Bronchial epithelial cell (primary cell): ENCODE measurements at regions not wholly inside any gene's neighbourhood (a gene's known extent, or its start where the extent isn't known, plus 50 kb on each side); places are given as distances from the start of the nearest gene placed in this dataset.

Source experiments
- DNase-seq: peaks from one replicate; pipeline ENCODE4 v3.0.0-alpha.2; 2010; ENCODE audit warnings: low read depth
- FAIRE-seq: peaks from 2 replicates; lab custom pipeline; 2011; peaks lifted over from hg19 to GRCh38; lab: Jason Lieb, UNC
- H3K27me3 ChIP-seq: 2 replicates; pipeline ENCODE4 v1.5.1; 2011; ENCODE audit warnings: low read length; ENCODE audit not compliant: control insufficient read depth, insufficient read depth
- H3K36me3 ChIP-seq: 2 replicates; pipeline ENCODE4 v1.5.1; 2011; ENCODE audit warnings: low read length; ENCODE audit not compliant: control insufficient read depth, insufficient read depth
- H3K4me3 ChIP-seq: 2 replicates; pipeline ENCODE4 v1.5.1; 2011; ENCODE audit warnings: mild to moderate bottlenecking, low read depth, low read length, control low read depth
- CTCF ChIP-seq: IDR thresholded peaks from 2 replicates; pipeline ENCODE4 v1.5.1; 2011; ENCODE audit warnings: mild to moderate bottlenecking, moderate library complexity, low read length, control low read depth, inconsistent platforms; ENCODE audit not compliant: insufficient read depth, severe bottlenecking

DNA sequence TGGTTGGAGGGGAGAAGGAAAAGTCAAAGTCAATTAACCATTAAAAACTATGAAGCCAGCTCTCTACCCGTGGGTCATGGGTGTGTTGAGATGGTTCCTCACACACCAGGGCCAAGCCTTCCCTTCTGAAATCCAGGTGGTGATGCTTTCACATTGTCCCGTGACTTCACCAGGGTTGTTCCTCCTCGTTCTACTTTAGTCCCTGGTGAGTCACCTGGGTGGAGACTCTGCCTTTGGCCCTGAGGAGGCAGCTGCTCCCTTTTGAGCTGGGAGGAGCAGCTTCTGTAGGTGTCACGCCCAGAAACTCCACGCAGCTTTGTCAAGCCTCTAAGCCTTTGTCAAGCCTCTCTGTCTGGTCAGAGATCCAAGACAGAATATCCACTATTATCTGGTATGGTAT lies 348.3 kb downstream of the BMP4 start:
- H3K27me3 ChIP-seq = no peaks in the 10 kb centered on the region
- DNase-seq = peak; percentile 91
- no peaks in the 10 kb centered on the region for H3K36me3 ChIP-seq
- TF ChIP-seq CTCF = no peak
- FAIRE-seq = peak; percentile 18
- H3K4me3 ChIP-seq = no peak overlapping the region

DNA sequence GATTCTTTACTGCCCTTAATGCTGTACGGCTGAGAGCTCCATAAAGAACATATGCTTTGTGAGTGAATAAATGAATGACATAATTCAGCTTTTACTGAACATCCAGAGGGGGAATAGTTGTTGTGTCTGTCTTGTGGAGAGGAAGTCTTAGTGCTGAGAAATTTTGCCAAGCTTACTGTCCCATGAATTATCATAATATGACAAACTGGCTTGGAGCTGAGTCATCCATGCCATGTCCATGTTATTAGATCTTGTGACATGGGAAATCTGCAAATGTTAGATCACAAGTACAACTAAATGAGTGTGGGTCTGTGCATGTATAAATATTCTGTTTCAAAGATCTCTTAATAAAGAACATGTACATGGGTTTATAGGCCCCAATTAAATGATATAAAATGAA lies 350.4 kb downstream of the BMP4 start:
- no peak overlapping the region for H3K4me3 ChIP-seq
- FAIRE-seq = no peak
- H3K27me3 ChIP-seq = no peaks in the 10 kb centered on the region
- no peak for DNase-seq
- no peaks in the 10 kb centered on the region for H3K36me3 ChIP-seq
- TF ChIP-seq CTCF = no peak

GRCh38 chr14:53605562-53605961 lies 351.1 kb downstream of the BMP4 start:
- no peak for TF ChIP-seq CTCF
- H3K4me3 ChIP-seq = no peak overlapping the region
- DNase-seq = no peak
- H3K27me3 ChIP-seq = no peaks in the 10 kb centered on the region
- H3K36me3 ChIP-seq = no peaks in the 10 kb centered on the region
- no peak for FAIRE-seq

GRCh38 chr14:53603994-53604393 lies 352.6 kb downstream of the BMP4 start:
- TF ChIP-seq CTCF = no peak
- DNase-seq = no peak
- no peaks in the 10 kb centered on the region for H3K27me3 ChIP-seq
- no peaks in the 10 kb centered on the region for H3K36me3 ChIP-seq
- no peak overlapping the region for H3K4me3 ChIP-seq
- FAIRE-seq = no peak

DNA sequence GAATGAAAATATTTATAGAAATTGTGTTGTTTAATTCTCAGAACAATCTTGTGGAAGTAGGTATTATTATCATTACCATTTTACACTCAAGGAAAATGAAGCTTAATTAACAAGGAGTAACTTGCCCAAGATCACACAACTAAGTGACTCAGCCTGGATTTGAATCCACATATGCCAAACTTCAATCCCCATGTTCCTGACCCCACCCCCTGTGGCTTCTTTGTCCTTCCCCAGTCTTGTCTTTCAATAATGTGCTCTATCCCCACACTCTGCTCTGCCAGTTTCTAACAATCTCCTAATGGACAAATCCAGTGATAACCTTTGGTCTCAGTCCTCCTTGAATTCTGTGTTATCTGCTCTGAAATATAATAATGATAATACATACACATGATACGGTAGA lies 355.2 kb downstream of the BMP4 start:
- no peak overlapping the region for H3K4me3 ChIP-seq
- DNase-seq (peak; percentile 23), FAIRE-seq (no peak)
- H3K27me3 ChIP-seq = no peaks in the 10 kb centered on the region
- TF ChIP-seq CTCF = no peak
- H3K36me3 ChIP-seq = no peaks in the 10 kb centered on the region

DNA sequence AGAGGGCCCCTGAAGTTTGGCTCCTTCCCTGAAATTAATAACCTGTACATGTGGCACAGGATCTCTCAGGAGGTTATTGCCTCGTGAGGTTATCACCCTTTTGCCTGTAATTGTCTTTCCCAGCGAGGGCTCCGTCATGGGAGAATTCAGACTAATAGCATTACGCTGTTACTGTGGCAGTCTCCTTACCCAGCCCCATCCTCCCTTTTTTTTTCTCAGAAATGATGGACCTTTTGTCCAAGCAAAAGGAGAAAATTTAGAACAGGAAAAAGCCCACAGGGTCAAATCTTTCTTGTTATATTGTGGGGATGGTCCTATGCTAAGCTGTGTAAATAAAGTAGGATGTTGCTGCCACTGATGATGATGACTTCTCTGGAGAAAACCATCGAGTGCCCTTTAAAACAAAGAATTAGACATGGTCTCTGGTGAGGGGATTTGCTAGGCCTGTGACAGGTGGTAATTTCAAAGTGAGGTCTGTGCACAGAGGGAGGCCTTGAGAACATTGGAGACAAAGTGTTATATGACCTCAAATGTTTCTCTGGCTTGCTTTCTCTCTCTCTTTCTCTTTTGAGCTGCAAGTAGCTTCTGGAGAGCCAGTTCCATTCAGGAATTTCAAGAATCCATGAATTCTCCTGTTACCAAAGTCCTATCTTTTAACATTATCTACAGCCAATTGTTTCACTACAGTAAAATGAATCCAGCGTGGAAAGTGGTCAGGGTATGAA lies 357.2 kb downstream of the BMP4 start:
- TF ChIP-seq CTCF = no peak
- DNase-seq = no peak
- no peak for FAIRE-seq

More for the DNA sequence above, 357.2 kb downstream of the BMP4 start:
- Histone ChIP-seq H3K27me3 (no peaks in the 10 kb centered on the region), H3K4me3 (no peak overlapping the region), H3K36me3 (no peaks in the 10 kb centered on the region)
